HuH-7 (cell line): ENCODE measurements at regions not wholly inside any gene's neighbourhood (a gene's known extent, or its start where the extent isn't known, plus 50 kb on each side); places are given as distances from the start of the nearest gene placed in this dataset.

Experiments used
- DNase-seq: peaks from one replicate; pipeline ENCODE4 v3.0.0; 2011; ENCODE audit warnings: low spot score

DNA sequence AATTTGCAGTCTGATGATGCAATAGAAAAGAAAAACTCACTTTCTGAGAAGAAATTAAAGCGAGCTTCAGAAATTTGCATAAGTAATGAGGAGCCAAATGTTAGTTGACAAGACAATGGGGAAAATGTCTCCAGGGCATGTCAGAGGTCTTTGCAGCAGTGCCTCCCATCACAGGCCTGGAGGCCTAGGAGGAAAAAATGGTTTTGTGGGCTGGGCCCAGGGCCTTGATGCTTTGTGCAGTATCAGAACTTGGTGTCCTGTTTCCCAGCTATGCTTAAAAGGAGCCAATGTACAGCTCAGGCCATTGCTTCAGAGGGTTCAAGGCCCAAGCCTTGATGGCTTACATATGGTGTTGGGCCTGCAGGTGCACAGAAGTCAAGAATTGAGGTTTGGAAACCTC, 298.4 kb downstream of the SMARCA2 start:
- no peak for DNase-seq

DNA sequence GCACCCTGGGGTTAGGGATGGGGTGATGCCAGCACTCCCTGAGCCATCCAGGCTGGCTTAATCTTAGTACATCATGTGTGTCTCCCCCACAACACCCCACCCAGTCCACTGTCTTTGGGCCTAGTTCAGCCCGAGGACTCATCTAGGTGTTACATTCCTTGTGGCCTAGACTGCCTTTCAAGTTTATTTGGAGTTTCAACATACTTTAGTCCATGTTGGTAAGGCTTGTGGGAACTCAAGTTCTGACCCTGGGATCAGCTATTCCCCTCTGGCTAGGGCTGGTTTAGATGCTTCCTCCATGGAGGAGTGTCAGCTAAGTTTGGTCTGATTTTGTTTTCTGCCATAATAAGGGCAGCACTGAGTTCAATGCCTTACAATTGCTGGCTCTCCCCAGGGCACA, 302.4 kb downstream of the SMARCA2 start:
- no peak for DNase-seq

DNA sequence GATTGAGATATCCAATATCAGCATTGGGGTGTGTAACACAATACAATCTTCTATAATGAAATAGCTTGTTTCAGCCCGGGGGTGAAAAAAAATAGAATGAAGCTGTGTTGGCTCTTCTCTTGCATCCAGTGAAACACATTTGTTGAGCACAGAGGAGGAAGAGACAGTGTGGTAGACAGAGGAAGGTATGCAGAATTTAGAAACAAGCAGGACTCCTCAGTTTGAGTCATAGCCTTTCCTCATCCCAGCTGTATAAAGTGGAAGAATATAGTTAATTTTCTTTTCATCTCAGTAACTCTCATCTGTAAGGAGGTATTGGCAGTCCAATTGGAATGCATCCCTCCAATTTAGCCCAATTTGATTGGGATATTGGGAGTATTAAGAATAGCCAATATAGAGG, 302.2 kb upstream of the VLDLR start:
- DNase-seq: no peak

DNA sequence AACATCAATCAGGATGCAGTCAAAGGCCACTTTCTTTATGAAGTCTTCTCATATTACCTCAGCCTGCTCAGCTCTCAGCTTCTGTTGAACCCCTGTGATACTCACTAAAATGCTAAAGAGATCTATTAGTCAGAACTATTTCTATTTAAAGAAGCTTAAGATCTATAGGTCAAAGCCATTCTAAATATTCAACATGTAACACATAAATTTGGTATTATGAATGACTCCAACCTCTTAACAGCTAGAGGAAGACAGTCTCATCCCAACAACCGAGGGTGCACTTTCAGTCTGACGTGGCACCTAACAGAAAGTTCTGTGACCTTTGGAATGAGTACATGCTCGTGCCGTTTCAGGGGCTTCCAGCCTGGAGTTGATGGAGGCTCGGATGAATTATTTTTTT, 301.5 kb upstream of the VLDLR start:
- DNase-seq: no peak

DNA sequence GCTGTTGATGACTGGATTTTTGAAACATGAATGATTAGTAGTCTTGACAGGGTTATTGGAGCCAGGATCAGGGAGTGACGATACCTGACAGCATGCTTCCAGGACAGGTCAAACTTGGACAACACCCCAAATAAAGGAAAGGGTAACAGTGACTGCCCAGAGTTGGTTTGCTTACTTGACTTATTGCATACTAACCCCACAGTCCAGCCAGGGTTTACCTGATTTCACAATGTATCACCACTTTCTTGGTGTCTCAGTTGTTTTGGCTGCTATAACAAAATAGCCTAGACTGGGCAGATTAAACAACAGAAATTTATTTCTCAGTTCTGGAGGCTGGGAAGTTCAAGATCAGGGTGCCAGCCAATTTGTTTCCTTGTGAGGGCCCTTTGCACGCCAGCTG, 301.0 kb upstream of the VLDLR start:
- DNase-seq: no peak

DNA sequence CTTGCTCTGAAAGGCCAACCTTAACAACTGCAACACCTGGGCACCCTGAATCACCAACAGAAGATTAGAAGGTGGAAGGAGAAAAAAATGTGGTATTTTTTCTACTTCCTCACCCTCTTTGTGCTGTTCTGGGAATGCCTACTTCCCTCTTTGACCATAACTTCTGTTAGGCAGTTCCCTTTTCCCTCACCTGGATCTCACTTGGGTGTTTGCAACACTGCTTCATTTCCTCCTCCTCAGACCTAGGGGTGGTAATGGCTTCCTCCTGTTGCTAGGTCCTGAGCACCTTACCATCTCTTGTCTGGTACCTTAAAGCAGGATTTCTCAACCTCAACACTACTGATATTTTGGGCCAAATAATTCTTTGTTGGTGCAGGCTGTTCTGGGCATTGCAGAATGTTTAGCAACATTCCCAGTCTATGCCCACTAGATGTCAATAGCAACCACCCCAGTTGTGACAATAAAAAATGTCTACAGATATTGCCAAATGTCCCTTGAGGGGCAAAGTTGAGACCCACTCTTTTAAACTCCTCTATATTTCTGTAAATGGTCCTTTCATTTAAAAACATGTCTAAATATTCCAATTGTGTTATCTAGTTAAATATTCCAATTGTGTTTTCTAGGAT, 300.0 kb upstream of the VLDLR start:
- DNase-seq: no peak

DNA sequence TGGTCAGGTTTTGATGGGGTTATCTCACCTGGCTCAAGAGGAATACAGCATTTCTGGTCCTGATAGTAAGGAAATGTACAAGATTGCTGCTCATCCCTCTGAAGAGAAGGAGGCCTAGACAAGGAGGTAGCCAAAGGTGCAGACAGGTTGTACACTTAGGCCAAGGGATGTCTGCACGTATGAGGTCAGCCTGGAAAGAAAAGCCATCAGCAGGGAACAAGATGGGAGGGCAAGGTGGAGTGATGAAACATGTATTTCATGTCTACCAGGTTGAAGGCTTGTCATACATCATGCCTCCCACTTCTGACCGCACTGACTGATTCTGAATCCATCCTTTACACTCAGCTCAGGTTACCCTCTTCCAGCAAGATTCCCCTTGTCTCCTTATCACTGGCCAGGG, 296.8 kb upstream of the VLDLR start:
- DNase-seq: no peak

DNA sequence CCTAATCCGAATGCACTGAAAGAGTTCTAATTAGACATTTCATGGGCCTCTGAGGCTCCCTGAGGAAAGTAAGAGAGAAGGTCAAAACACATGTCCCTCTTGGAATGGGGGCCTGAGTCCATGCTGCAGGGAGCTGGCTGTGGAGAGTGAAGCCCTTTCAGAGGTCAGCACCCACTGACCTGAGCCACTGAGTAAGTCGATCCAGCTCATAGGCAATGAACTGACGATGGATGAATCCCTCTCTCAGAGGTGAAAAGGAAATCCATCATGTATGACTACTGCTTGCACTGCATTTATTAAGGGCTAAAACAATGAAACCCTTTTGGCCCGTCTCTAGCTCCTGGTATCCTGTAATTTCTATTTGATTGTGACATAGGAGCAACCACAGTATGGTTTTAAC, 288.9 kb upstream of the VLDLR start:
- no peak for DNase-seq

DNA sequence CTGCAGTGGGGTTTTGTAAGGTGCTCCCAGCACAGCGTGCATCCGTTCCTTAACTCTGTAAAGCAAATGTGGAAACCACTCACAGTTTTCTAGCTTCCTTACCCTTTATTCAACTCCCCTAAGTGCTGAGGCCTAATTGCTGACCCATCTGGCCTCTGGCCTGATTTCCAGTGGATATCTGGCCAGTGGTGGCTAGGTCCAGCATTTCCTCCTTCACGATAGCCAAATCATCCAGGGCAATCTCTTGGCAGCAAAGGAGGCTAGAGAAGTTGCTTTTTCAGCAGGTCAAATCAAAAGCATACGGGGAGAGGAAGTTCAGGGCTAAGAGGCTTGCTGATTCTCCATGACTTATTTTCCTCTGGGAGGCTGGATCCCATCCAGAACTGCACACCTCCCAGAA, 286.3 kb upstream of the VLDLR start:
- DNase-seq: no peak

DNA sequence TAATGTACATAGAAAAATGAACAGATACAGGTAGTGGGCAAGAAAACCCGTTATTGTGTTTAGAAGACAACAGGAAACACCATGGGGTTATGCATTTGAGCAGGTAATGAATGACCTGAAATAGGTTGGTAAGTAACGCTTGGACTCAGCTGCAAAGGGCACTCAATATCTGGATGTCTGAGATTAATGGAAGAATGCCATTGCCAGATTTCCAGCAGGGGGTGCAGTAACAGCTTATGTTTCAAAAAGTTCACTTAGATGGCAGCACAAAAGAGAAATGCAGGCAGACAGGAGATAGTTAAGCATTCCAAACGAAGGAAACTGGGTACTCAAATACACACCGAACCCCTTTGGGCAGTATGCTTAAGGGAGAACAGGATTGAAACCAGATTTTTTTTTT, 285.5 kb upstream of the VLDLR start:
- no peak for DNase-seq

DNA sequence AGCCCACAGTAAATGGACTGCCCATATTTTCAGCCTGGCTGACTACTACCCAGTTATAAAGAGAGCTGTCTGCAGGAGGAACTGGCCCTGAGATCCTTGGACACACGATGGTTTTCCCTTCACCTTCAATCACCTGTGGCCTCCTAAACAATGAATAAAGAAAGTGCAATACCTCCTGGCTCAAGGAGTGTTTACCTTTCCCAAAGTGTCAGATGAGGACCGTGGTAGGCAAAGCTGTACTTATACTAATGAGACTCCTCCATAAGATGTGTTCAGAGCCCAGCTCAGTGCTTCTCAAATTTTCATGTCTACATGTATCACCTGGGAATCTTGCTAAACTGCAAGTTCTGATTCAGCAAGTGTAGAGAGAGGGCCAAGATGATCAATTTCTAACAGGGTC, 284.5 kb upstream of the VLDLR start:
- DNase-seq: no peak

DNA sequence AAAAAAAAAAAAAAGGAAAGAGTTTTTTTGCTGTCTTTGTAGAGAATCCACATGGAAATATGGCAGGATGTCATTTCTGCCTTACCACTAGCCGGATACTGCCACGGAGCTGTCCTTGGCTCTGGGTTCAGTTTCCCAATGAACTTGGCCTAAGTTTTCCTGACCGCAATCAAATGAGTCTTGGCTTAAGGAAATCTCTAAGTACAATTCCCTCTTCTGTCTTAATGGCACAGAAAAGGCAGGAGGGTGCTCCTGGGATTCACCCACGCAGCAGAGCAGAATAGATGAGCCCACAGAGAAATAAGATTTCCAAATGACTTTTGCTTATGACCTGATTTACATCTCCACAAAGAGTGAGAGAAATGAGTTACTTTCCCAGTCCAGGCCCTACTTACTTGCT, 284.0 kb upstream of the VLDLR start:
- DNase-seq: no peak

DNA sequence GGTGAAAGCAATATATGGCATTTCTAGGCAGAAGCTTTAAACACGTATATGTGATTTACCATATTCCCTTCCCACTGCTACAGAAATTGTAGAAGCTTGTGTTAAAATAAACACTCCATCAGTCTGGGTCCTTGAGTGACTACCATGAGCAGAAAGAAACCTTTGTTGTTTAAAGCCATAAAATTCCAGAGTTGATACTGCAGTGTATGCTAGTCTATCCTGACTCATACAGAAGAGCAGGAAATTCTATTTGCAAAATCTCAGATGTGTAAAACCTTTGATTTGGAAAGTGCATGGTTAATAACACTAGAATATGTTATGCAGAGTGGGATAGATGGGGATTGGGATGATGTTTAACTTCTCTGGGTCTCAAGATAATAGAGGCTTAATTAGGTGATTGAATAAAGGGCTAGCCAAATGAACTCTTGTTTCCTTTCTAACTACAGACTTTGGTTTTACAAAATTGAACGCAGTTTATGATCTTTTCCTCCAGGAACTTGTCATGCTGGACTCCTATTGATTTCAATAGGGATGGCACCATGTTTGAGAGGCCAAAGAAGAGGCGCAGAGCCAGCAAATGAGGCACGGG, 282.7 kb upstream of the VLDLR start:
- DNase-seq: no peak

DNA sequence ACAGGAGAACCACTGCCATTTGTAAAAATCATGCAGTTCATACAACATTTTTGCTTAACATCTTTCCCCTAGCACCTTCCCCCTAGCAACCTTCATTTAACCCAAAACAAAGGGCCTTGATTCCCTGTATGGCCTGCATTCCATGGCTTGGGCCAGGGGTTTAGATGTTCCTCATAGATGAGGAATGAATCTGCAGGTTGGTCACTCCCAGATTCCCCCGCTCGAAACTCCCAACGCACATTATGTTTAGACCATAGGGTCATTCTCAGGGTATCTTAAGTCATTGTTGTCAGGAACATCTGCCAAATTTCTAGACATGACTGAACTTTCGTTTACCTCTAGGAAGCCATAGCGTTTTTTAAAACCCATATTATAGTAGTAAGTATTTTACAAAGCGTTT, 282.2 kb upstream of the VLDLR start:
- DNase-seq: no peak

DNA sequence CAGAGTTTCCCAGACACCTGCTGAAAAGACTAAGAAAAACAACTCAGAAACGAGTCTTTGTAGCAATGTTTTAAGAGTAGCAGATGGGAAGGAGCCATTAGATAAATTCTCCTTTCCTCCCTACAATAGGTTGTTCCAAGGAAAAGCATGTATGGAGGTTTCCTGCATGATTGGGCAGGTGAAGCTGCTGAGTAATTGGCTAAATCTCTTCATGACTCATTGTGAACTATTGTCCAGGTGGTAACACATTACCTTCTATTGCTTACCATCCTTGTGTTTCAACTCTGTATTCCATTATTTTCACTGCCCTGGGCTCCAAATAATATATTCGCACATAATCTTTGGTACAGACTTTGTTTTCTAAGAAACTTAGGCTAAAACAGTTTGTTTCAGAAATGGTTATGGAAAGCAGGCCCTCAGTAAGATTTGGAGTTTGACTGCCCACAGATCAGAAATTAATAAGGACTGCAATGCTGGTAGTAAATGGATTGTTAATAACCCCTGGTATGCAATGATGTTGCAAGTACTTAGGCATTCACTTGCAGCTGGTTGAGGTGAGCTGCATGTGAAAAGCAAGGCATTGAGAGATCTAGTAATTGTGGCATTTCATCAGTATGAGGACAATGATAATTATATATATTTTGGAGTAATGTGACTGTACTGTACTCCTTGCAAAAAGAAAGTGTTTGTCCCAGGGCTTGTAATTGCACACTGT, 281.4 kb upstream of the VLDLR start:
- DNase-seq: no peak

DNA sequence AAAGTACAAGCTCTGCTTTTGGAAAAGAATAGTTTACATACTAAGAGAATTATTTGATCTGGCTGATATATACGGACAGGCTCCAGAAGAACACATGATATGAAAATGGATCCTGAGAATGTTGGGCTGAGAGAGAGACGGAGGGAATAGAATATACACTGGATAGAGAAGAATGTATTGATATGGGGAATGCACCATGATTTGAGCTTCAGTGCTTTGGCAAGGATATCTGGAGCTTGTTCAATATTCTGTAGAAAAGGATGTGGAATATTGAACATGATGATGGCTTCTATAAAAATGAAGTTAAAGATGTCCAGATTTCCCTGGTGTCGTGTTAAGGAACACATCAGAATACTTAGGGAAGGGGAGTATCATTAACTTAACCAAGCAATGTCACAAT, 280.5 kb upstream of the VLDLR start:
- DNase-seq: no peak

DNA sequence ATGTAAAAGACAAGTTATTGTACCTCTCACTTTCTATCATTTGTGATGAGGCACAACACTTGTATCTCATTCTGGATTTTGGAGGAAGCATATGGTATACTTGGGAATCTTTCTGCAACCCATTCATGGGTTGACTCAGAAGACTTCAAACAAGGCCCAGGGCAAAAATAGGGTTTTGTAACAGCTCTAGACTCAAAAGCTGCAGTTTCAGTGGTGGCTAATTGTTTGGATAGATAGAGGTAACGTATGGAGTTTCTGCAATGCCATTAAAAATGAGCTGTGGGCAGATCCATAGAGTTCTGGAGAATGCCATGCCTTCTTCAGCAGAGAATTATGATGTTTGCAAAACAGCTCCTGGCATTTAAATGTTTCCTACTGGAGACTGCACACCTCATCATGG, 279.6 kb upstream of the VLDLR start:
- DNase-seq: no peak

DNA sequence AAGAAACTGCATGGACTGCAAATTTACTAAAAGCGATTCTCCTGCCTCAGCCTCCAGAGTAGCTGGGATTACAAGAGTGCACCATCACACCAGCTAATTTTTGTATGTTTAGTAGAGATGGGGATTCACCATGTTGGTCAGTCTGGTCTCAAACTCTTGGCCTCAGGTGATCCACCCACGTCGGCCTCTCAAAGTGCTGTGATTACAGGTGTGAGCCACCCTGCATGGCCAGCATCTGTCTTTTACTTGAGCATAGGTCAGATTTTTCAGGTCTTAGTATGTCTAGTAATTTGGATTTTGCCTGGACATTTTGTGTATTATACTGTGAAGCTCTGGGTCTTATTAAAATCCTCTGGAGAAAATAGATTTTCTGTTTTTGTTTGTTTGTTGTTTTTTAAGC, 277.8 kb upstream of the VLDLR start:
- DNase-seq: no peak

DNA sequence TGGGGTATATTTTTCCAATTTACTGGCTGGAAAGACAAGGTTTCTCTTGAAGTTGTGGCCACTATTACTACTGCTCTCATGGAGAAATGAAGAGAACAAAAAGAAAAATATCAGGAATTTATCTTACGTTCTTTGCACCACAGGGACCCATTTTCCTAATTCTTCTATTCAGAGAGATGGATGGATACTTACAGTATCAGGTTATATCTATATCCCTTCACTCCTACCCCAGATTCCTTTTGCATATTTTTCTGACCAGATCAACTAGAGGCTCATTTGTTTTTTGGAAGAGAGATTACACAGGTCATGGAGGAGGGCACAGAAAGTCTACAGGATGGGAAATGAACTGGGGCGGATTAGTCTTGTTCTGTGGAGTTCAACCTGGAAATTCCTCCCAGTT, 277.2 kb upstream of the VLDLR start:
- DNase-seq: no peak

DNA sequence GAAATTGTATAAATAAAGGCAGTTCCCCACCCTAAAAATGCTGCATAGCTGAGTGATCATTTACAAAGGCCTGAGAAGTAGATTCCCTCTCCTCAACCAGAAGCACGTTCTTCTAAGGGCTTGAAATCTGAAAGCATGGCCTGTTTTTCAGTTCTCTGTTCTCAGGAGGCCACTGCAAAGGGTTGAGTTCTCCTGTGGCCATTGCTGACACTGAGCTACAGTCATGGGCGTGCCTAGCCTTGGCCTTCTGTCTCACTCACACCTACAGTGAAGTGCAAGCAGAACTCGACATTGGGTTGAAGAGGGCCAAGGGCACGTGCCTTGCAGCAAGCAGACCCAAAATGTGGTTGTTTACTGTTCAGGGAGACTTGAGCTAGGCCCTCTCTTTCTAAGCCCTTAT, 276.6 kb upstream of the VLDLR start:
- no peak for DNase-seq

DNA sequence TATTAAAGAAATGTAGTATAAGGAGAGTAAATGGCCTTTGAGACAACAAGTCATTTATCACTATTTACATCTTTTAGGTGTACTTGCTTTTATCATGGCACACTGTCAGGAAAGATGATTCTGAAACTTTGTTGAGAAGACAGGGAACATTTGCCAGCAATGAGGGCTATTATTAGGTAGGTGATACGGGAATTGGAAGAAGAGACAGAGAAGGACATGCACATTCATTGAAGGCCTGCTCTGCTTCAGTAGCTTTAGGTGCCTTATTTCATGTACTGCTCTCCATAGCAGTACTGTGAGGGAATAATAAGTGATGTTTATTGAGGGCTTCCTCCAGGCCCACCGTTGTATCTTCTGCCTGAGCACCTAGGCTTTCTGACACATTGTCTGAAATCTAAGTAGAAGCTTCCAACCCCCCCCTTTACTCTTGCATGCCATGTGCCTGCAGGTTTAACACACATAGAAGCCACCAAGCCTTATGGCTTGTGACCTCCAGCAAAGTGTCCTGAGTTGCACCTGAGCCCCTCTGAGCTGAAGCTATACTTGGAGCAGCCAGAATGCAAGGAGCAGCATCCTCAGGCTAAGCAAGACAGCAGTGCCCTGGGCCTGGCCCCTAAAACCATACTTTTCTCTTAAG, 275.2 kb upstream of the VLDLR start:
- no peak for DNase-seq

DNA sequence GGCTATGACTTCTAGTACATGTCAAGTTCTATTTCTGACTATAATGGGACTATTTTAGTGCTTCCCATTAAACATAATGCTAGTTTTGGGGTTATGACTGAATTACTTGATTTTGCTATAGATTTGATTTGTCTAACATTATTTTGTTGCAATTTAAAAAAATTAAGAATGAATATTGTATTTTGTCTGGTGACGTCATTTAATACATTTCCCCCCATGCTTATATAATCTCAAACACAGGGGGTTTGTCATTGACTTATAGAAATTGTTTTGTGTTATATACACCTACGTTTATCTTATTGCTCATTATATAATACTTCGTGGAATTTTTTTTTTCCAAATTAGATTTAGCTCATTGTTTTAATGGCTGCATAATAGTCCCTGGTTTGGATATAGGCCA, 270.3 kb upstream of the VLDLR start:
- DNase-seq: no peak

DNA sequence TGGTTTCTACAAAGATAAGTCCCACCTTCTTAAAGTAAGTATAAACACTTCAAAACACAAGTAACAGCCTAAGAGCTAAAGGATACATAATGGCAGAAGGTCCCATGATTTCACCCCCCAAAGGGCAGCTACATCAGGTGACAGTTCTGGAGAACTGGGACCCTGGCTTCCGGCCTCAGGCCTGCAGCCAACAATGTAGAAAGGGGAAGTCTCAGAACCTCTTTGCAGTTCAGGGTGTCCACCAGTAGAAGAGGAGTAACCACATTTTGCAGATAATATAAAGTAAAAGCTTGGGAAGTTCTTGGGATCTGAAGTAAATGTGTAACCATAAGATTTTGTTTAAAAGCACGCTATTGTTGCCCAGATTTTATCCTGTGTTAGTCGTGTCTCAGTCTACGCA, 267.4 kb upstream of the VLDLR start:
- DNase-seq: no peak
